ENCODE measurements at regions not wholly inside any gene's neighbourhood (a gene's known extent, or its start where the extent isn't known, plus 50 kb on each side); places are given as distances from the start of the nearest gene placed in this dataset.
"Not testable (repeated sequence)": the region's sequence is repeated elsewhere in the genome, so short reads cannot be mapped to it uniquely, and the experiment has no call there.

GRCh38 chr10:46810222-46810621 is 101.0 kb upstream of the PTPN20 start:
- not testable (repeated sequence) for DNase-seq

GRCh38 chr10:46816126-46816525 is 95.1 kb upstream of the PTPN20 start:
- not testable (repeated sequence) for DNase-seq

GRCh38 chr10:46840393-46841050 is 70.7 kb upstream of the PTPN20 start:
- not testable (repeated sequence) for DNase-seq

DNA sequence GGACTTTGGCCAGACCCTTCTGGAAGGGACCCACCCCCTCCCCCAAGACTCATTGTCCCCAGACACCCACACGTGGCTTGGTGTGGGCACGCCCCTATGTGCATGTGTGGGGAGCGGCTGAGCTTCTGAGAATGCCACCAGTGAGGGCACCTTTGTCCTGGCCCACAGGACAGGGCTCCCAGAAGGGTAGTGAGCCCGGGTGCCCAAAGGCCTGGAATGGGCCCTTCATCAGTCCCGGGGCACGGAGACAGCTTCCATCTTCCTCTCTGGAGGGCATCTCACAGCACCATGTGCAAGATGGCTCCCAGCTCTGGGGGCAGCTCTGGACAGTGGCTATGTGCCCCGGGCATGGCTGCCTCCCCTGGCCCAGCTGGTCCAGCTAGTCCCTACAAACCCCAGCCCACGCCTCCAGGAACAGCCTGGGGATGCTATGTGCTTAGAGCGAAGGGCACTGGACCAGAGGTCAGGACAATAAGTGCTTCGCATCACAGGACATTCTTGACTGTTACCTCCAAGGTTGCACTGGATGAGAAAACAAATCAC is 70.1 kb upstream of the PTPN20 start:
- not testable (repeated sequence) for DNase-seq

DNA sequence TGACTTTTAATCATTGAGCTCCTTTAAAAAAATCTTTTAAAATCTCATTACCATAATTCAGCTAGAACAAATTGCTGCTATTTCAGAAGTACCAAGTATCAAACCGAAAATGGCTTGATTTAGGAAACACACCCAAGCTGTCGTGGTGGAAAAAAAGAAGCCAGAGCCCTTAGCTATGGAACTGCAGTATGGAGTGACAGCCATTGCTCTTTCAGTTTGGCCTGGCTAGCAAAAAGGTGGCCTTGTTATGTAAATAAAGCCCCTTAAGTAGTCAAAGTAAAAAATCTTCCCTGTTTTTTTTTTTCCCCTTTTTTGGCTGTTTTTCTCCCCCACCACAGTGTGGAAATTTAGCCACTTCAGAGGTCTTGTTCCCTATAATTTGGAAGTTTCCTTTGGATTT is 66.0 kb upstream of the PTPN20 start:
- not testable (repeated sequence) for DNase-seq

DNA sequence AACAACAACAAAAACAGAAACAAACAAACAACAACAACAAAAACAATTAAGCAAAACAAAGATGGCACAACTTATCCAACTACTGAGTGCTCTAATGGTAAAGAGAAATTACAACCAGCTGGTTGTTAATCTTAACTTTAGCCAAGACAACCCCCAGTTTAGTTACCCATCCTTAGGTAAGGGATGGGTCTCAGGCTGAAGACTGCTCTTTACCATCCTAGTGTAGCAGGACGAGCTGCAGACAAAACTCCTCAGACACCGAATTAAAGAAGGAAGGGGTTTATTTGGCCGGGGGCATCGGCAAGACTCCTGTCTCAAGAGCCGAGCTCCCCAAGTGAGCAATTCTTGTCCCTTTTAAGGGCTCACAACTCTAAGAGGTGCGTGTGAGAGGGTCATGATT is 65.6 kb upstream of the PTPN20 start:
- DNase-seq: not testable (repeated sequence)

DNA sequence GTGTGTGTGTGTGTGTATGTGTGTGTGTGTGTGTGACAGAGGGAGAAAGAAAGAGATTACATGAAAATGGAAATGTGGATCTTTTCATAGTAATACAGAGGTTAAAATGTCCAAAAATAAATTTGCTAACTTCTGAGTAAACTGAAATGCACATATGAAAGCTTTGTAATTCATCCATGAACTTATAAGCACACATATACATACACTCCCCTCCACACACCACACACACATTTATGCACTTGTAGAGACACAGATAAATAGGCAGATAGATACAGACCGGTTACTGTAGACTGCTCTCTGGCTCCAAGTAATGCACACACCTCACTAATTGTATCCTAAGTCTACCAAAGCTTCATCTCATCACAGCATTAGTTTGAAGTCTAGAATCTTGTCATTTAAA is 50.5 kb upstream of the PTPN20 start:
- not testable (repeated sequence) for DNase-seq

Data from CD4-positive, alpha-beta T cell treated with Interleukin-12 subunit alpha and Interleukin-12 subunit beta, for 1 hour (primary cell).